Stimulated activated CD8-positive, alpha-beta memory T cell treated with anti-CD3 and anti-CD28 coated beads, Interleukin-12 subunit alpha, Interleukin-12 subunit beta, amount 100 ng/mL, for 24 hours (primary cell): ENCODE measurements at regions not wholly inside any gene's neighbourhood (a gene's known extent, or its start where the extent isn't known, plus 50 kb on each side); places are given as distances from the start of the nearest gene placed in this dataset.
"Not testable (repeated sequence)": the region's sequence is repeated elsewhere in the genome, so short reads cannot be mapped to it uniquely, and the experiment has no call there.

Experiments used
- DNase-seq: peaks from one replicate; pipeline ENCODE4 v3.0.0-alpha.2; 2020; ENCODE audit errors: extremely low read depth

- no peak for DNase-seq
Measured at GRCh38 chr18:59800897-59801296, 98.9 kb upstream of the PMAIP1 start.

- DNase-seq, result no peak
Measured at GRCh38 chr18:59799383-59800015, 100.3 kb upstream of the PMAIP1 start.

GRCh38 chr18:59795882-59796281 is 98.7 kb upstream of the CCBE1 start:
- DNase-seq, result no peak

GRCh38 chr18:59792353-59792752 is 95.1 kb upstream of the CCBE1 start:
- DNase-seq, result no peak

DNA sequence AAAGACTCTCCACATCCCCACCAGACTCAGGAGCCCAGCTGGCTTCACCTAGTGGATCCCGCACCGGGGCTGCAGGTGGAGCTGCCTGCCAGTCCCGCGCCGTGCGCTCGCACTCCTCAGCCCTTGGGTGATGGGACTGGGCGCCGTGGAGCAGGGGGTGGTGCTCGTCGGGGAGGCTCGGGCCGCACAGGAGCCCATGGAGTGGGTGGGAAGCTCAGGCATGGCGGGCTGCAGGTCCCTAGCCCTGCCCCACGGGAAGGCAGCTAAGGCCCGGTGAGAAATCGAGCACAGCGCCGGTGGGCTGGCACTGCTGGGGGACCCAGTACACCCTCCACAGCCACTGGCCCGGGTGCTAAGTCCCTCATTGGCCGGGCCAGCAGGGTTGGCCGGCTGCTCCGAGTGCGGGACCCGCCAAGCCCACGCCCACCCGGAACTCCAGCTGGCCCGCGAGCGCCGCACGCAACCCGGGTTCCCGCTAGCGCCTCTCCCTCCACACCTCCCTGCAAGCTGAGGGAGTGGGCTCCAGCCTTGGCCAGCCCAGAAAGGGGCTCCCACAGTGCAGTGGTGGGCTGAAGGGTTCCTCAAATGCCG is 93.2 kb upstream of the CCBE1 start:
- DNase-seq, result not testable (repeated sequence)

- DNase-seq, result no peak
Measured at GRCh38 chr18:59788791-59789106, 91.5 kb upstream of the CCBE1 start.

DNA sequence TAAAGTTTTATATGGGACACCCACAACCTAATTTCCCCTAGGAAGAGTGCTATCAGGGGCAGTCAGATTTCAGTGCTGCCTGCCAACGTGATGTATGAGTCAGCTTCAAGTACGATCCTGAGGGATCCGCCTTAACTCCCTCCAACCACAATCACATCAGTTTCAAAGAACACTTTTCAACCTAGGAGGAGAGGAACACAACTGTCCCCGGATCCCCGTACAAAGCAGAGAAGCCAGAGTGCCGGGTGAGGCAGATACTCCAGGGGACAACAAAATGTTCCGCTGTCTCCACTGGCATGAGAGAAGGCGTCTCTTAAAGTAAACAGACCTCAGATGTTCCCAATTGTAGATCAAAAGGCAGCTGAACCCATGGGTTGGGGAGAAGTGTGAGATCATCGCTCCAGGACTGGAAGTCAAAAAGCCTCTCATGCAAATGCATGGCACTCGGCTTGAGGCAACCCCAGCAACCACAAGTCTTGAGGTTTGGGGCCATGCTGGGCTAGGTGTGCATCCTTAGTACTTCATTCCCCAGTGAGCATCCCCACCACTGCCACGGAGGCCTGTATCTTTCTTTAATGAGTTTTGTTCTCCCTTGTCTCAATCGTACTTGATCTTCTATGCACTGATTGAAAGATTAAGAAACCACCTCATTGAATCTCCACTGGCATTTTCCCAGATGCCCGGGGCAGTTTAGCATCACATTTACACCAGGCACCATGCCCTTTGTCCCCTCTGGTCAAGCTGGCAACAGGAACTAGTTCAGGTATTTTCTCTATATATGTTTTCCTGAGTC is 91.0 kb upstream of the CCBE1 start:
- no peak for DNase-seq

GRCh38 chr18:59784694-59785093 is 87.5 kb upstream of the CCBE1 start:
- DNase-seq, result no peak

- no peak for DNase-seq
Measured at GRCh38 chr18:59783138-59783537, 85.9 kb upstream of the CCBE1 start.

GRCh38 chr18:59779979-59780378 is 82.8 kb upstream of the CCBE1 start:
- no peak for DNase-seq

- no peak for DNase-seq
Measured at GRCh38 chr18:59778434-59778833, 81.2 kb upstream of the CCBE1 start.

DNA sequence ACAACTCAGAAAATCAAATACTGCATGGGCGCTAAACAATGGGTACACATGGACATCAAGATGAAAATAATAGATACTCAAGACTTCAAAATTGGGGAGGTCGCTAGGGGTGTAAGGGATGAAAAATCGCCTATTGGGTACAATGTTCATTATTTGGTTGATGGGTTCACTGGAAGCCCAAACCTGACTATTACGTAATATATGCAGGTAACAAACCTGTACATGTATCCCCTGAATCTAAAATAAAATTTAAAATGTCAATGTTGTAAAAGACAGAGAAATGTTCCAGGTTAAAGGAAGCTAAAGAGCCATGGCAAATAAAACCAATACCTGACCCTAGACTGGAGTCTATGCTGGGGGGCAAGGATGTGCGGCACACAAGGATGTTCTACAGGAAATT is 80.4 kb upstream of the CCBE1 start:
- DNase-seq, result no peak

DNA sequence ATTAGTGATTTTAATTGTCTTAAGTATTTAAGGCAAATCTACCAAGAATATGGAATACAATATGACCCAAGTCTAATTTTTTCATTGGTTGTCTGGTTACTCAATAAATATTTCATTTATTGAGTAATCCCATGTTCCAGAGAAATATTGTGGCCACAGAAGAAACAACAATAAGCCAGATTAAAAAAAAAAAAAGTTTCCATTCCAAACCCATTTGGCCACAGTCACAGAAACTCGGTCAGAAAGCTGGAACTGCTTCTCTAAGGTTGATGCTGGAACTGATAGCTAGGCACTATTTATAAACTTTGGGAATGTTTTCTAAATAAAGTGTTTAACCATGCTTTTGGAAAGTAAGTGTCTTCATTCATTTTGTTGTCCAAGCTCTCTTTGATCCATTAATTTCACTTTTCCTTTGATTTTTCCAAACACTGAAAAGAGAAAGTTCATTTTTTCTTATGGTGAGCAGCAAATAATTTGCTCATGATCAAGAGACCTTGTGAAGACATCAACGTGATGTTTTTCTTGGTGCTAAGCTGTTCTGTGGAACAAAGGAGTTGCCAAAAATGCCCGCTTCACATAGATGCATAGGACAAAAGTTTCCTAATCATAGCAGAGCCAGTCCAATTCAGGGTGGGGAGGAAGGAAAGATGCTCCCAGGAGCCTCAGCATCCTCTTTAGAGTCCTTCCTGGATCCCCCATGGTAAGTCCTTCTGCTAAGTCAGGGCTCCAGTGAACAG is 72.1 kb upstream of the CCBE1 start:
- DNase-seq, result no peak

GRCh38 chr18:59768409-59768808 is 71.2 kb upstream of the CCBE1 start:
- no peak for DNase-seq

DNA sequence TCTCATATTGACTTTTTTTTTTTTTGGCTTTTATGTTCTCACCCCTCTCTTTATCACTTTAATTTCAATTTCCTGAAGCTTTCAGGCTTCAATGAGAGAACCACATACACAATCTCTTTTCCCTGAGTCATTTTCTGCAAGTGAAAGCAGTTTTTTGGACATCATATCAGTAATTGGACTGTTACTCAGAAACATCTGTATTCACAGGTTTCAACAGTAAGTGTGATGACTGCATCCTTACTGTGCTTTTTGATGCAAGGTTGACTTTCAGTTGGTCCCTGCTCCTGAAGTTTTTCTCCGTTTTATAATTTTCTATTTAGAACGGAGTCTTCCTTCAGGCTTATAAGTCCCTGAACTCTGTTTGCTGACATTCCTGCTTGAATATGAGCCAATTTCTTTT is 70.5 kb upstream of the CCBE1 start:
- DNase-seq, result no peak

DNA sequence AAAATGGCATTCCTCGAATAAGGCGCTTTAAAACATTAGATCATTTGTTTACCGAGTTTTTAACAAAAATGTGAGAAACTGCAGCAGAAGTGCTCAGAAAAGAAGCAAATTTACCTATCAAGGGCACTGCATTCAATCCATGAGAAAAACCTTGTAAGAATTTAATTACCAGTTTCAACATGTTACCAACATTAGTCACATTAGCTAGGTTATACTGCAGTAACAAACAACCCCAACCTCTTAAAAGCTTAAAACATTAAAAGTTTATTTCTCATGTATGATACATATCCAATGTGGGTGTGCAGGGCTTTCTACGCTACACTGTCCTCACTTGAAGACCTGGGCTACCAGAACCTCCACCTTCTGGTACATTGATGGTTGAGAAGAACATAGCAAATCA is 68.1 kb upstream of the CCBE1 start:
- no peak for DNase-seq

GRCh38 chr18:59764281-59764680 is 67.1 kb upstream of the CCBE1 start:
- DNase-seq, result no peak

GRCh38 chr18:59763541-59764136 is 66.4 kb upstream of the CCBE1 start:
- no peak for DNase-seq

- DNase-seq, result no peak
Measured at GRCh38 chr18:59760619-59761600, 63.7 kb upstream of the CCBE1 start.

GRCh38 chr18:59760212-59760611 is 63.0 kb upstream of the CCBE1 start:
- no peak for DNase-seq

GRCh38 chr18:59758837-59759236 is 61.6 kb upstream of the CCBE1 start:
- no peak for DNase-seq
